ENCODE measurements at regions not wholly inside any gene's neighbourhood (a gene's known extent, or its start where the extent isn't known, plus 50 kb on each side); places are given as distances from the start of the nearest gene placed in this dataset.
"Not testable (repeated sequence)": the region's sequence is repeated elsewhere in the genome, so short reads cannot be mapped to it uniquely, and the experiment has no call there.

DNA sequence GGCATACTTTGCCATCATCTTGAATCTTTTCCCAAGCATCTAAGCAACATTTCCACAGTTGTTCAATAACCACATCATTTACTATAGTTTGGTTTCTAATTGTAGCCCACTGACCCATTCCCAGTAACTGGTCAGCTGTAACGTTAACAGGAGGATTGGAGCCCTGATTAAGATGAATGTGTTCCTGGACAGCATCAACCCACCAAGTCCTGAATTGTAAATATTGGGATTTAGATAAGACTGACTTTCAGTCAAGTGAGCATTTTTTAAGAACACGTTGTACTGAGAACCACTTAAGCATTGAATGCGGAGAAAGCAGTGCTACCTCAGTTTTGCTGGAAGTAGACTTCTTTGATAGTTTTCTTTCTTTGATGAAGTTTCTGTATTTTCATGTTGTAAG lies 53.3 kb upstream of the ARL4D start:
- DNase-seq (ENCODE audit: low read depth in 1 of 2, low spot score in 1 of 2): not testable (repeated sequence)

DNA sequence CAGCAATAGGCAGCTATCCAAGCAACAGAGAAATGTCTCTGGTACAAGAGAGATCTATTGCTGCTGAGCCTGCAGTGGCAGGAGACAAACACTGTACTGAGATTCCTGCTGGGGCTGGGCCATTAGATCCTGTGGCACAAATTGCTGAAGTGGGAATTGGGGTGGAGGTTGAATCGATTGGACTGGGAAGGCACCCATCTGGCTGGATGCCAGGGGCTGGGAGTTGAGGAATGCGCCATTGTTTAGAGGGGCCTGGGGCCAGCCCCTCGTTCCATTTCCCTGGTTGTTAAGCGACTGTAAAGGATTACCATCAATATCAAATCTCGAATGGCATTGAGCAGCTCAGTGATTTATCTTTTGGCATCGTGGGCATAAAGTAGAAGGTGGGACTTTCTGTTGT lies 54.1 kb upstream of the ARL4D start:
- no peak for DNase-seq (ENCODE audit: low read depth in 1 of 2, low spot score in 1 of 2)

DNA sequence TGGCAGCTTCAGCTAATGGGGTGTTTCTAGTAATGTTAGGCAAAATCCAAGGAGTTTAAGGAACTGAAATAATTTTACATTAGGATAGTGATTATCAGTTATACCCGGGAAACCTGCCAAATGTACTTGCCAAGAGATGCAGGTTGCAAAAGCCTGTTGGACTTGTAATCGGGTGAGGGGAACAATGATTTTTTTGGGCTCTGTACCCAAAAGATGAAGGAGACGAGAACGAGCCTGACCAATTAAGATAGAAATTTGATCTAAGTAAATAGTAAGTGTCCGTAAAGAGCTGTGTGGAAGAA lies 56.3 kb upstream of the ARL4D start:
- DNase-seq (ENCODE audit: low read depth in 1 of 2, low spot score in 1 of 2): no peak

- DNase-seq (ENCODE audit: low read depth in 1 of 2, low spot score in 1 of 2): no peak
These were observed 56.8 kb upstream of the ARL4D start for GRCh38 chr17:43341715-43342588.

DNA sequence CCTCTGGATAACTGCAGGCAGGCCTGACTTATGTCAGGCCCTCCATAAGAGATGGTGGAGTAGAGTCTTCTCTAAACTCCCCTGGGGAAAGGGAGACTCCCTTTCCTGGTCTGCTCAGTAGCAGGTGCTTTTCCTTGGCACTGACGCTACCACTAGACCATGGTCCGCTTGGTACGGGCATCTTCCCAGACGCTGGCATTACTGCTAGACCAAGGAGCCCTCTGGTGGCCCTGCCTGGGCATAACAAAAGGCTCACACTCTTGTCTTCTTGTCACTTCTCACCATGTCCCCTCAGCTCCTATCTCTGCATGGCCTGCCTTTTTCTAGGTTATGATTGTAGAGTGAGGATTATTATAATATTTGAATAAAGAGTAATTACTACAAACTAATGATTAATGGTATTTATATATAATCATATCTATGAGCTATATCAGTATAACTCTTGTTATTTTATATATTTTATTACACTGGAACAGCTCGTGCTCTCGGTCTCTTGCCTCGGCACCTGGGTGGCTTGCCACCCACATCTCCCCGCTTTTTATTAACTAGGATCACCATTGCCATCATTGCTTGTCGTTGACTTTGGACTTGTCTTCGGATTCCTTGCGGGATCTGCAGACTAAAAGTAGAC lies 59.8 kb upstream of the ARL4D start:
- DNase-seq (ENCODE audit: low read depth in 1 of 2, low spot score in 1 of 2): peak; percentile 29 to 46

- no peak for DNase-seq (ENCODE audit: low read depth in 1 of 2, low spot score in 1 of 2)
These were observed 60.9 kb upstream of the ARL4D start for GRCh38 chr17:43337684-43338428.

GRCh38 chr17:43334738-43335402 lies 63.9 kb upstream of the ARL4D start:
- no peak for DNase-seq (ENCODE audit: low read depth in 1 of 2, low spot score in 1 of 2)

- DNase-seq (ENCODE audit: low read depth in 1 of 2, low spot score in 1 of 2): no peak
These were observed 65.3 kb upstream of the ARL4D start for GRCh38 chr17:43333433-43333943.

- DNase-seq (ENCODE audit: low read depth in 1 of 2, low spot score in 1 of 2): no peak
These were observed 66.6 kb upstream of the ARL4D start for GRCh38 chr17:43332230-43332629.

- DNase-seq (ENCODE audit: low read depth in 1 of 2, low spot score in 1 of 2): no peak
These were observed 67.7 kb upstream of the ARL4D start for GRCh38 chr17:43330876-43331639.

- DNase-seq (ENCODE audit: low read depth in 1 of 2, low spot score in 1 of 2): no peak
These were observed 69.6 kb upstream of the ARL4D start for GRCh38 chr17:43329183-43329582.

DNA sequence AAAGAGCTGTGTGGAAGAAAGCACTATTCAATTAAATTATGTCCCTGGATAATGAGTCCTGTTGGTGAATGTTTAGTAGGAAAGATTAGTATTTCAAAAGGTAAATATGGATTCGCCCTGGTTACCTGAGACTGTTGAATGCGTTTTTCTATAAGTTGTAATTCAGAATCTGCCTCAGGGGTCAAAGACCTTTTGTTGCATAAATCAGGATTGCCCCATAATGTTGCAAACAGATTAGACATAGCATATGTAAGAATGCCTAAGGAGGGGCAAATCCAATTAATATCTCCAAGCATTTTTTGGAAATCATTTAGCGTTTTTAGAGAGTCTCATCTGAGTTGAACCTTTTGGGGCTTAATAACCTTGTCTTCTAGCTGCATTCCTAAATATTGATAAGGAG lies 70.1 kb upstream of the ARL4D start:
- no peak for DNase-seq (ENCODE audit: low read depth in 1 of 2, low spot score in 1 of 2)

DNA sequence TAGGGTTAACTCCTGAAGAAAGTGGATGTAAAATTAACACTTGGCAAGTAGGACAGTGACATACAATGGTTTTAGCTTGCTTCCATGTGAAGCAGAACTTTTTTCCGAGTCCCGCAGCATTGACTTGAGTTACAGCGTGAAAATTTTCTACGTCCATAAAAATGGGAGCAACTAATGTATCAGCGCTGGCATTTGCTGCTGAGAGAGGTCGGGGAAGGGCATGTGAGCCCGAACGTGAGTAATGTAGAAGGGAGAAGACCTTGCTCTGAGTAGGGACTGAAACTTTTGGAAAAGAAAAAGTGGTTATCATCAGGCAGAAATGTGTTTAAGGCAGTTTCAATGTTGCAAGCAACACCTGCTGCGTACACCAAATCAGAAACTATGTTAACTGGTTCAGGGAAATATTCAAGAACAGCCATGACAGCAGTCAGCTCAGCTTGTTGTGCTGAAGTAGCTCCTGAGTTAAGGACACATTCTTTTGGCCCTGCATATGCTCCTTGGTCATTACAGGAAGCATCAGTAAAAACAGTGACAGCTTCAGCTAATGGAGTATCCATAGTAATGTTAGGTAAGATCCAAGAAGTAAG lies 70.9 kb upstream of the ARL4D start:
- no peak for DNase-seq (ENCODE audit: low read depth in 1 of 2, low spot score in 1 of 2)

DNA sequence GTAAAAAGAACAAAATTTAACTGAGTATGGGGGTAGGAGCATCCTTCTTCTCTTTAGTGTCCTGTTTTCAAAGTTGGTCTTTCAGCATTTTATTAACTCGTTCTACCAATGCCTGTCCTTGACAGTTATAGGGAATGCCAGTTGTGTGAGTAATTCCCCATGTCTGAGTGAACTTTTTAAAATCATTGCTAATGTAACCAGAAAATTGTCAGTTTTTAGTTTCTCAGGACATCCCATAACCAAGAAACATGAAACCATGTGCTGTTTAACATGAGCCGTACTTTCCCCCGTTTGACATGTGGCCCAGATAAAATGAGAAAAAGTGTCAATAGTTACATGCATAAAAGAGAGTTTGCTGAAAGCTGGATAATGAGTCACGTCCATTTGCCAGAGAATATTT lies 71.4 kb upstream of the ARL4D start:
- no peak for DNase-seq (ENCODE audit: low read depth in 1 of 2, low spot score in 1 of 2)

DNA sequence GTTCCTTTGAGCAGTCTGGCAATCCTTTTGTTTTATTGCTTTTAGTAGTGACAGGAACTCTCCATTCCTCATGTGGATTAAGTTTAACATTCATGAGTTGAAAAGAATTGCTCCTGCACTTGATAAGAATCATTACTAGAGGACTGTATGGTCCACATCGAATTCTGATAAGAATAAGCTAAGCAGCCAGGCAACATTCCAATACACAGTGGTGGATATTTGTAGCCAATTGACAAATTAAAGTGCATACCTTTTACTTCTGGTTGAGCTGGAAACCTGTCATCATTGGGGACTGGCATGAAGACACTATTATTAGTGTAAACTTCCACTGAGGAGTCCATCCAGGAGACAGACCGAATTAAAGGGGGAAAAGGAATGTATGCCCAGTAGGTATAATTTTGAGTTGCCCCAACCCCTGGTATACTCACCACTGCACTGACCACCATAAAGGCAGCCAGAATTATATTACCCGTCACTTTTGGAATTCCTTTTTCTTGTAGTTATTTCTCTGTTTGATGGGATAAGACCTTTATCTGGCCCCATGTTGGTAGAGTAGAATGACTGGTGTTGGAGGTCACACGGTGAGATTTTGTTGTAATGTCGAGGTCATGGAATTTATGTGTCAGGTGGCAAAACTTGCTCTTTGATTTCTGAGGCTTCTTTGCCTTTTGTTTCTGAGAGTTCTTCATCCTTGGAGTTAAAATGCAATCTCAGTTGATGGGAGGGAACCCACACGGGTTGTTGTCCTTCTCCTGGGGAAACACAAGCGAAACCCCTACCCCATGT lies 72.1 kb upstream of the ARL4D start:
- DNase-seq (ENCODE audit: low read depth in 1 of 2, low spot score in 1 of 2): no peak

- no peak for DNase-seq (ENCODE audit: low read depth in 1 of 2, low spot score in 1 of 2)
These were observed 74.4 kb upstream of the ARL4D start for GRCh38 chr17:43324205-43324893.

DNA sequence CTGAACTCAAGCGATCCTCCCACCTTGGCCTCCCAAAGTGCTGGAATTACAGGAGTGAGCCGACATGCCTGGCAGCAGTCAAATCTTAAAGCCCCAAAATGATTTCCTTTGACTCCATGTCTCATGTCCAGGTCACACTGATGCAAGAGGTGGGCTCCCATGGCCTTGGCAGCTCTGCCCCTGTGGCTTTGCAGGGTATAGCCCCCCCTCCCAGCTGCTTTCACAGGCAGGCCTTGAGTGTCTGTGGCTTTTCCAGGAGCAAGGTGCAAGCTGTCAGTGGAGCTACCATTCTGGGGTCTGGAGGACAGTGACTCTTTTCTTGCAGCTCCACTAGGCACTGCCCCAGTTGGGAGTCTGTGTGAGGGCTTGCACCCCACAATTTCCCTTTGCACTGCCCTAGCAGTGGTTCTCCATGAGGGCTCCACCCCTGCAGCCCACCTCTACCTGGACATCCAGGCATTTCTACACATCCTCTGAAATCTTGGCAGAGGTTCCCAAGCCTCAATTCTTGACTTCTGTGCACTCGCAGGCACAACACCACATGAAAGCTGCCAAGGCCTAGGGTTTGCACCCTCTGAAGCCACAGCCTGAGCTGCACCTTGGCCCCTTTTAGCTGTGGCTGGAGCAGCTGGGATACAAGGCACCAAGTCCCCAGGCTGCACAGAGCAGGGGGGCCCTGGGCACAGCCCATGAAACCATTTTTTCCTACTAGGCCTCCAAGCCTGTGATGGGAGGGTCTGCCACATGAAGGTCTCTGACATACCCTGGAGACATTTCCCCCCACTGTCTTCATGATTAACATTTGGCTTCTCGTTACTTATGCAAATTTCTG lies 79.3 kb upstream of the ARL4D start:
- no peak for DNase-seq (ENCODE audit: low read depth in 1 of 2, low spot score in 1 of 2)

GRCh38 chr17:43316522-43317142 lies 82.2 kb upstream of the ARL4D start:
- no peak for DNase-seq (ENCODE audit: low read depth in 1 of 2, low spot score in 1 of 2)

All from stimulated activated CD4-positive, alpha-beta T cell treated with anti-CD3 and anti-CD28 coated beads, Interleukin-15, amount 100 ng/mL, for 1 hour (primary cell).